DND-41 (cell line): ENCODE measurements at regions not wholly inside any gene's neighbourhood (a gene's known extent, or its start where the extent isn't known, plus 50 kb on each side); places are given as distances from the start of the nearest gene placed in this dataset.

Source experiments
- CTCF ChIP-seq: IDR thresholded peaks from 2 replicates; pipeline ENCODE4 v1.5.1; 2012; ENCODE audit warnings: borderline replicate concordance, low read length, moderate library complexity, mild to moderate bottlenecking; ENCODE audit not compliant: poor library complexity, severe bottlenecking; ENCODE audit errors: extremely low read depth
- EZH2 ChIP-seq: IDR thresholded peaks from 3 replicates; pipeline ENCODE4 v1.6.1; 2012; ENCODE audit warnings: borderline replicate concordance, low read depth, mild to moderate bottlenecking, moderate library complexity, low read length, inconsistent platforms; ENCODE audit not compliant: severe bottlenecking

GRCh38 chr4:13766761-13767540 lies 139.4 kb upstream of the BOD1L1 start:
- TF ChIP-seq CTCF (no peak), EZH2 (no peak)
